CD14-positive monocyte (primary cell): ENCODE measurements at regions not wholly inside any gene's neighbourhood (a gene's known extent, or its start where the extent isn't known, plus 50 kb on each side); places are given as distances from the start of the nearest gene placed in this dataset.

Experiments
- DNase-seq, 3 donors: peaks; one replicate each; pipeline ENCODE4 v3.0.0-alpha.2; 2011 to 2022
- H2AFZ ChIP-seq: 2 replicates; pipeline ENCODE4 v1.6.0; 2012; ENCODE audit warnings: mild to moderate bottlenecking, low read depth, low read length, inconsistent platforms; ENCODE audit not compliant: insufficient read depth, poor library complexity, severe bottlenecking
- H3K27ac ChIP-seq, 2 donors: 1 replicate in 1 of 2; 2 replicates in 1 of 2; pipeline ENCODE4 v1.5.1; 2012 to 2013; ENCODE audit warnings: low read length in 2 of 2, control low read depth in 1 of 2, inconsistent platforms in 1 of 2, low read depth in 1 of 2, mild to moderate bottlenecking in 1 of 2
- H3K27me3 ChIP-seq, 2 donors: one replicate each; pipeline versions ENCODE4 v1.6.0 to v1.6.1; 2011 to 2013; ENCODE audit warnings: low read length in 2 of 2; ENCODE audit not compliant: control insufficient read depth in 2 of 2, insufficient read depth in 2 of 2
- H3K36me3 ChIP-seq, 2 donors: replicated peaks in 1 of 2; 1 replicate in 1 of 2; 2 replicates in 1 of 2; pipeline versions ENCODE4 v1.5.1 to v1.6.1; 2012 to 2013; ENCODE audit warnings: low read length in 2 of 2, control low read depth in 1 of 2, inconsistent platforms in 1 of 2, mild to moderate bottlenecking in 1 of 2; ENCODE audit not compliant: insufficient read depth in 2 of 2, control insufficient read depth in 1 of 2
- H3K4me1 ChIP-seq, 2 donors: 1 replicate in 1 of 2; 2 replicates in 1 of 2; pipeline versions ENCODE4 v1.5.1 to v1.6.1; 2012 to 2013; ENCODE audit warnings: low read length in 2 of 2, control low read depth in 1 of 2, inconsistent platforms in 1 of 2, mild to moderate bottlenecking in 1 of 2, moderate library complexity in 1 of 2; ENCODE audit not compliant: insufficient read depth in 2 of 2, control insufficient read depth in 1 of 2
- H3K4me2 ChIP-seq: replicated peaks from 2 replicates; pipeline ENCODE3; 2012; ENCODE audit warnings: low read length, moderate library complexity, mild to moderate bottlenecking; ENCODE audit not compliant: poor library complexity, severe bottlenecking; ENCODE audit errors: extremely low read depth
- H3K4me3 ChIP-seq, 3 experiments: fragments of 200-600 bp in 1 of 3; sonication (generic) in 1 of 3; replicated peaks in 1 of 3; 1 replicate in 2 of 3; 2 replicates in 1 of 3; pipeline ENCODE4 v1.5.1; 2011 to 2013; ENCODE audit warnings: low read length in 3 of 3, mild to moderate bottlenecking in 3 of 3, control low read depth in 2 of 3, low read depth in 2 of 3, inconsistent platforms in 1 of 3, moderate library complexity in 1 of 3
- H3K79me2 ChIP-seq: 2 replicates; pipeline ENCODE4 v1.6.0; 2012; ENCODE audit warnings: mild to moderate bottlenecking, control low read depth, inconsistent platforms, low read length, moderate library complexity; ENCODE audit not compliant: insufficient read depth
- H3K9ac ChIP-seq: 2 replicates; pipeline ENCODE4 v1.6.0; 2017; ENCODE audit warnings: low read length, mild to moderate bottlenecking; ENCODE audit not compliant: insufficient read depth, poor library complexity, severe bottlenecking
- H3K9me3 ChIP-seq, 2 donors: replicated peaks in 1 of 2; 1 replicate in 1 of 2; 2 replicates in 1 of 2; pipeline versions ENCODE4 v1.5.1 to v1.6.1; 2012 to 2013; ENCODE audit warnings: low read length in 2 of 2, control low read depth in 1 of 2; ENCODE audit not compliant: control insufficient read depth in 1 of 2, insufficient read depth in 1 of 2
- H4K20me1 ChIP-seq: 2 replicates; pipeline ENCODE4 v1.6.0; 2012; ENCODE audit warnings: mild to moderate bottlenecking, low read length, control low read depth, moderate library complexity; ENCODE audit not compliant: insufficient read depth
- H3K27ac Mint-ChIP-seq, 7 donors: one replicate each; pipeline ENCODE4 v1.8.0; 2020; ENCODE audit warnings: mild to moderate bottlenecking in 7 of 7, mixed read lengths in 7 of 7, moderate library complexity in 6 of 7, inconsistent platforms in 2 of 7
- H3K27me3 Mint-ChIP-seq, 3 donors: one replicate each; pipeline ENCODE4 v1.8.0; 2021 to 2022; ENCODE audit warnings: low read depth in 3 of 3, mild to moderate bottlenecking in 3 of 3, mixed read lengths in 3 of 3, moderate library complexity in 3 of 3, inconsistent platforms in 1 of 3
- H3K36me3 Mint-ChIP-seq, 2 donors: one replicate each; pipeline ENCODE4 v1.8.0; 2020; ENCODE audit warnings: mixed read lengths in 2 of 2, inconsistent platforms in 1 of 2, mild to moderate bottlenecking in 1 of 2
- H3K4me1 Mint-ChIP-seq: one replicate; pipeline ENCODE4 v1.8.0; 2020; ENCODE audit warnings: mild to moderate bottlenecking, mixed read lengths
- H3K4me3 Mint-ChIP-seq, 2 donors: one replicate each; pipeline ENCODE4 v1.8.0; 2020; ENCODE audit warnings: mild to moderate bottlenecking in 2 of 2, mixed read lengths in 2 of 2, moderate library complexity in 1 of 2
- H3K9me3 Mint-ChIP-seq, 7 donors: one replicate each; pipeline ENCODE4 v1.8.0; 2020 to 2022; ENCODE audit warnings: mixed read lengths in 7 of 7, mild to moderate bottlenecking in 6 of 7, moderate library complexity in 6 of 7, inconsistent platforms in 2 of 7
- WGBS: methylation state at CpG from one replicate; pipeline ENCODE4 v1.1.5; 2013; ENCODE audit warnings: missing lambda C conversion rate; ENCODE audit not compliant: insufficient coverage; 5-methylcytosine and 5-hydroxymethylcytosine counted together
- intact Hi-C, 2 donors: fragments of 100-400 bp; cut with micrococcal nuclease; formaldehyde crosslinking; loops; one replicate each; pipeline versions ENCODE4 v1.15.0 to v1.15.1; 2023
- TF ChIP-seq, protein P1 (sequence below): fragments of 200-600 bp; IDR thresholded peaks from one replicate; pipeline ENCODE4 v1.8.0; 2022; ENCODE audit warnings: antibody characterized with exemption, mild to moderate bottlenecking

DNA sequence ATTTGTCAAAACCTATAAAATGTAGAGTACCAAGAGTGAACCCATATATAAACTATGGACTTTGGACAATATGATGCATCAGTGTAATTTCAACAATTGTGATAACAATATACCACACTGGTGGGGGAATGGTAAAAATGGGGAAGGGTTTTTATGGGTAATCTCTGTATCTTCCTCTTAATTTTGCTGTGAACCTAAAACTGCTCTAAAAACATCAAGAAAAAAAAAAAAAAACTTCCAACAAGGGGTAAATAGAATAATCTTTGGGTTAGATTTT is 592.0 kb upstream of the ADGRB3 start:
- H3K4me1 ChIP-seq = no peaks in the 10 kb centered on the region
- H3K9me3 ChIP-seq = no peaks in the 10 kb centered on the region
- Mint-ChIP-seq H3K4me3 (no peak overlapping the region), H3K27me3 (no peaks in the 10 kb centered on the region), H3K9me3 (peaks cover 0 to 4% (median 0%) of the 10 kb centered on the region in 7 donors), H3K4me1 (no peaks in the 10 kb centered on the region), H3K36me3 (no peaks in the 10 kb centered on the region), H3K27ac (no peak overlapping the region)
- no peaks in the 10 kb centered on the region for H3K36me3 ChIP-seq
- H3K27me3 ChIP-seq = no peaks in the 10 kb centered on the region
- no peak overlapping the region for H3K9ac ChIP-seq
- H3K4me3 ChIP-seq = no peak overlapping the region
- H3K27ac ChIP-seq = no peak overlapping the region
- no peaks in the 10 kb centered on the region for H3K79me2 ChIP-seq
- H3K4me2 ChIP-seq = no peak overlapping the region
- TF ChIP-seq, protein P1, sequence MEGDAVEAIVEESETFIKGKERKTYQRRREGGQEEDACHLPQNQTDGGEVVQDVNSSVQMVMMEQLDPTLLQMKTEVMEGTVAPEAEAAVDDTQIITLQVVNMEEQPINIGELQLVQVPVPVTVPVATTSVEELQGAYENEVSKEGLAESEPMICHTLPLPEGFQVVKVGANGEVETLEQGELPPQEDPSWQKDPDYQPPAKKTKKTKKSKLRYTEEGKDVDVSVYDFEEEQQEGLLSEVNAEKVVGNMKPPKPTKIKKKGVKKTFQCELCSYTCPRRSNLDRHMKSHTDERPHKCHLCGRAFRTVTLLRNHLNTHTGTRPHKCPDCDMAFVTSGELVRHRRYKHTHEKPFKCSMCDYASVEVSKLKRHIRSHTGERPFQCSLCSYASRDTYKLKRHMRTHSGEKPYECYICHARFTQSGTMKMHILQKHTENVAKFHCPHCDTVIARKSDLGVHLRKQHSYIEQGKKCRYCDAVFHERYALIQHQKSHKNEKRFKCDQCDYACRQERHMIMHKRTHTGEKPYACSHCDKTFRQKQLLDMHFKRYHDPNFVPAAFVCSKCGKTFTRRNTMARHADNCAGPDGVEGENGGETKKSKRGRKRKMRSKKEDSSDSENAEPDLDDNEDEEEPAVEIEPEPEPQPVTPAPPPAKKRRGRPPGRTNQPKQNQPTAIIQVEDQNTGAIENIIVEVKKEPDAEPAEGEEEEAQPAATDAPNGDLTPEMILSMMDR = no peak
- no peak for DNase-seq
- intact Hi-C loops = no loop called here
- H2AFZ ChIP-seq = no peak overlapping the region
- no peaks in the 10 kb centered on the region for H4K20me1 ChIP-seq

DNA sequence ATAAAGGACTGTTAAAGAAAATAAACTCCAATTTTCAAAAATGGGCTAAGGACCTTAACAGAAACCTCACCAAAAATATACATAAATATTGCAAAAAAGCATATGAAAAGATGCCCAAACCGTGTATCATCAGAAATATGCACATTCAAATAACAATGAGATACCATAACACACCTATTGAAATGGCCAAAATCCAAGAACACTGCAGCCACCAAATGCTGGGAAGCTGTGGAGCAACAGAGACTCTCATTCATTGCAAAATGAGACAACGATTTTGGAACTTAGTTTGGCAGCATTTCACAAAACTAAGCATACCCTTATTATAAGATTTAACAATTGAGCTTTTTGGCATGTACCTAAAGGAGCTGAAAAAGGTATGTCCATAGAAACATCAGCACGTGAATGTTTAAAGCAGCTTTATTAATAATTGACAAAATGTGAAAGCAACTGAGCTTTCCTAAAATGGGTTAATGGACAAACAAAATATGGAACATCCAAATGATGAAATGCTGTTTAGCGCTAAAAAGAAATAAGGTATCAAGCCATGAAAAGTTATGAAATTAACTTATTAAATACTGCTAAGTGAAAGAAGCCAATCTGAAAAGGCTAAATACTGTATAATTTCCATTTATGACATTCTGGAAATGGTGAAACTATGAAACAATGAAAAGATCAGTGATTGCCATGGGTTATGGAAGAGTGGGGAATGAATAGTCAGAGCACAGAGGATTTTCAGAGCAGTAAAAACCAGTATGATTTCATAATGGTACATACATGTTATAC is 592.6 kb upstream of the ADGRB3 start:
- Histone ChIP-seq H3K27me3 (no peaks in the 10 kb centered on the region), H3K36me3 (no peaks in the 10 kb centered on the region), H3K4me3 (no peak overlapping the region), H4K20me1 (no peaks in the 10 kb centered on the region), H2AFZ (no peak overlapping the region), H3K4me1 (no peaks in the 10 kb centered on the region), H3K9ac (no peak overlapping the region), H3K4me2 (no peak overlapping the region), H3K9me3 (no peaks in the 10 kb centered on the region), H3K27ac (no peak overlapping the region), H3K79me2 (no peaks in the 10 kb centered on the region)
- no peak overlapping the region for H3K27ac Mint-ChIP-seq
- no peaks in the 10 kb centered on the region for H3K4me1 Mint-ChIP-seq
- H3K9me3 Mint-ChIP-seq = peaks cover 0 to 5% (median 0%) of the 10 kb centered on the region in 7 donors
- intact Hi-C loops = no loop called here
- WGBS = 86% methylated on average over 1 of the region's 4 CpGs
- no peaks in the 10 kb centered on the region for H3K27me3 Mint-ChIP-seq
- TF ChIP-seq, protein P1 = no peak
- DNase-seq = no peak
- no peaks in the 10 kb centered on the region for H3K36me3 Mint-ChIP-seq
- no peak overlapping the region for H3K4me3 Mint-ChIP-seq
